ENCODE measurements at regions not wholly inside any gene's neighbourhood (a gene's known extent, or its start where the extent isn't known, plus 50 kb on each side); places are given as distances from the start of the nearest gene placed in this dataset.

DNA sequence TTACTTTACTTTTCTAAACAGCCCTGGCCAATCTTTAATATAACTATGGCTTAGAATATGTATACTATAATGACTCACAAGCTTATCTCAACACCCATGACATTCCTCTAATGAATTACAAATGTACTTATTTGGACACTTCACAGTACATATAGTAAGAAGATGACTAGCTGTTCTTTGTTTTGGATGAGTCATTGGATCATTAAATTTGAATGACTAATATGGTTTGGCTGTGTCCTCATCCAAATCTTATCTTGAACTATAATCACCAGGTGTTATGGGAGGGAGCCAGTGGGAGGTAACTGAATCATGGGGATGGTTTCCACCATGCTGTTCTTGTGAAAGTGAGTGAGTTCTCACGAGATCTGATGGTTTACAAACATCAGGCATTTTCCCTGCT is 807.5 kb upstream of the SORCS1 start:
- TF ChIP-seq, protein P1, sequence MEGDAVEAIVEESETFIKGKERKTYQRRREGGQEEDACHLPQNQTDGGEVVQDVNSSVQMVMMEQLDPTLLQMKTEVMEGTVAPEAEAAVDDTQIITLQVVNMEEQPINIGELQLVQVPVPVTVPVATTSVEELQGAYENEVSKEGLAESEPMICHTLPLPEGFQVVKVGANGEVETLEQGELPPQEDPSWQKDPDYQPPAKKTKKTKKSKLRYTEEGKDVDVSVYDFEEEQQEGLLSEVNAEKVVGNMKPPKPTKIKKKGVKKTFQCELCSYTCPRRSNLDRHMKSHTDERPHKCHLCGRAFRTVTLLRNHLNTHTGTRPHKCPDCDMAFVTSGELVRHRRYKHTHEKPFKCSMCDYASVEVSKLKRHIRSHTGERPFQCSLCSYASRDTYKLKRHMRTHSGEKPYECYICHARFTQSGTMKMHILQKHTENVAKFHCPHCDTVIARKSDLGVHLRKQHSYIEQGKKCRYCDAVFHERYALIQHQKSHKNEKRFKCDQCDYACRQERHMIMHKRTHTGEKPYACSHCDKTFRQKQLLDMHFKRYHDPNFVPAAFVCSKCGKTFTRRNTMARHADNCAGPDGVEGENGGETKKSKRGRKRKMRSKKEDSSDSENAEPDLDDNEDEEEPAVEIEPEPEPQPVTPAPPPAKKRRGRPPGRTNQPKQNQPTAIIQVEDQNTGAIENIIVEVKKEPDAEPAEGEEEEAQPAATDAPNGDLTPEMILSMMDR (IDR thresholded peaks at IDR 0.05 in 8 of 11, conservative IDR thresholded peaks at IDR 0.05 in 3 of 11), result no peak
- TF ChIP-seq POLR2A (IDR thresholded peaks at IDR 0.05), result no peak

Data from spleen (tissue), 7 donors.